Ishikawa (cell line): ENCODE measurements at regions not wholly inside any gene's neighbourhood (a gene's known extent, or its start where the extent isn't known, plus 50 kb on each side); places are given as distances from the start of the nearest gene placed in this dataset.

ENCODE experiments used
- CEBPB ChIP-seq: IDR thresholded peaks from 2 replicates; pipeline ENCODE4 v1.6.1; 2012
- CREB1 ChIP-seq: IDR thresholded peaks from 2 replicates; pipeline ENCODE4 v1.6.1; 2012; ENCODE audit warnings: low read depth
- EGR1 ChIP-seq: IDR thresholded peaks from 2 replicates; pipeline ENCODE4 v1.6.1; 2012
- EP300 ChIP-seq: IDR thresholded peaks from 2 replicates; pipeline ENCODE4 v1.6.1; 2012; ENCODE audit warnings: borderline replicate concordance
- FOXM1 ChIP-seq: IDR thresholded peaks from 2 replicates; pipeline ENCODE4 v1.6.1; 2012; ENCODE audit warnings: low read depth, borderline replicate concordance
- MAX ChIP-seq: IDR thresholded peaks from 2 replicates; pipeline ENCODE4 v1.6.1; 2012
- NFIC ChIP-seq: IDR thresholded peaks from 2 replicates; pipeline ENCODE4 v1.6.1; 2012
- RAD21 ChIP-seq: IDR thresholded peaks from 2 replicates; pipeline ENCODE4 v1.6.1; 2012; ENCODE audit warnings: low read depth
- REST ChIP-seq: IDR thresholded peaks from 2 replicates; pipeline ENCODE4 v1.6.1; 2012; ENCODE audit warnings: low read depth, mild to moderate bottlenecking
- TAF1 ChIP-seq: IDR thresholded peaks from 2 replicates; pipeline ENCODE4 v1.6.1; 2012; ENCODE audit warnings: low read depth, mild to moderate bottlenecking
- TCF12 ChIP-seq: IDR thresholded peaks from 2 replicates; pipeline ENCODE4 v1.6.1; 2012; ENCODE audit warnings: low read depth
- TEAD4 ChIP-seq: IDR thresholded peaks from 2 replicates; pipeline ENCODE4 v1.6.1; 2012
- USF1 ChIP-seq: IDR thresholded peaks from 2 replicates; pipeline ENCODE4 v1.6.1; 2012
- YY1 ChIP-seq: IDR thresholded peaks from 2 replicates; pipeline ENCODE4 v1.6.1; 2012; ENCODE audit warnings: low read depth
- ZBTB7A ChIP-seq: IDR thresholded peaks from 2 replicates; pipeline ENCODE4 v1.6.1; 2012; ENCODE audit warnings: low read depth

GRCh38 chrX:20666331-20666730, 399.6 kb upstream of the RPS6KA3 start:
- TF ChIP-seq TAF1 = no peak
- TF ChIP-seq CREB1 = no peak
- no peak for TF ChIP-seq REST
- no peak for TF ChIP-seq CEBPB
- no peak for TF ChIP-seq USF1
- no peak for TF ChIP-seq FOXM1
- TF ChIP-seq ZBTB7A = no peak
- TF ChIP-seq TCF12 = no peak
- TF ChIP-seq EGR1 = no peak

GRCh38 chrX:20665481-20665880, 398.8 kb upstream of the RPS6KA3 start:
- TF ChIP-seq NFIC (no peak), REST (no peak), RAD21 (no peak), MAX (no peak)

- TF ChIP-seq CEBPB = no peak
- no peak for TF ChIP-seq REST
- TF ChIP-seq EGR1 = no peak
- TF ChIP-seq ZBTB7A = no peak
- TF ChIP-seq TEAD4 = no peak
- no peak for TF ChIP-seq EP300
- no peak for TF ChIP-seq RAD21
- no peak for TF ChIP-seq TAF1
- no peak for TF ChIP-seq CREB1
- TF ChIP-seq TCF12 = no peak
- TF ChIP-seq MAX = no peak
- TF ChIP-seq FOXM1 = no peak
- TF ChIP-seq YY1 = no peak
- TF ChIP-seq NFIC = no peak
- TF ChIP-seq USF1 = no peak
Measured at GRCh38 chrX:20664774-20665173, 398.1 kb upstream of the RPS6KA3 start.

GRCh38 chrX:20664131-20664530, 397.4 kb upstream of the RPS6KA3 start:
- no peak for TF ChIP-seq NFIC
- TF ChIP-seq RAD21 = no peak
- TF ChIP-seq TAF1 = no peak
- no peak for TF ChIP-seq USF1
- no peak for TF ChIP-seq CEBPB
- no peak for TF ChIP-seq MAX
- no peak for TF ChIP-seq EGR1
- no peak for TF ChIP-seq TCF12
- no peak for TF ChIP-seq REST
- TF ChIP-seq ZBTB7A = no peak
- no peak for TF ChIP-seq EP300
- no peak for TF ChIP-seq TEAD4
- no peak for TF ChIP-seq CREB1
- no peak for TF ChIP-seq FOXM1
- no peak for TF ChIP-seq YY1
